Common myeloid progenitor, CD34-positive (primary cell): ENCODE measurements at regions not wholly inside any gene's neighbourhood (a gene's known extent, or its start where the extent isn't known, plus 50 kb on each side); places are given as distances from the start of the nearest gene placed in this dataset.

Experiments used
- CTCF ChIA-PET: fragments of 350-600 bp; sonication (Branson Sonifier 250); formaldehyde crosslinking; loops from one replicate; lab custom pipeline; 2021; ENCODE audit warnings: antibody characterized with exemption; lab: Charles Lee
- POLR2A ChIA-PET: fragments of 350-600 bp; sonication (Branson Sonifier 250); formaldehyde crosslinking; loops from one replicate; lab custom pipeline; 2021; ENCODE audit warnings: antibody characterized with exemption; lab: Charles Lee
- DNase-seq, 3 donors: peaks; one replicate each; pipeline versions ENCODE4 v3.0.0 to v3.0.0-alpha.2; 2013
- H3K27ac ChIP-seq, 2 experiments: 1 replicate in 1 of 2; 2 replicates in 1 of 2; pipeline ENCODE4 v1.7.0; 2013; ENCODE audit warnings: inconsistent platforms in 2 of 2, low read length in 2 of 2, mild to moderate bottlenecking in 2 of 2, low read depth in 1 of 2, moderate library complexity in 1 of 2; ENCODE audit not compliant: severe bottlenecking in 2 of 2, insufficient read depth in 1 of 2, poor library complexity in 1 of 2
- H3K27me3 ChIP-seq, 5 experiments: replicated peaks in 2 of 5; 1 replicate in 3 of 5; 2 replicates in 2 of 5; pipeline versions ENCODE4 v1.6.1 to v1.7.0; 2013; ENCODE audit warnings: low read length in 4 of 5, mild to moderate bottlenecking in 2 of 5, moderate library complexity in 2 of 5, inconsistent platforms in 1 of 5; ENCODE audit not compliant: insufficient read depth in 5 of 5, control insufficient read depth in 4 of 5
- H3K36me3 ChIP-seq, 4 experiments: 1 replicate in 2 of 4; 2 replicates in 2 of 4; pipeline versions ENCODE4 v1.6.1 to v1.7.0; 2013; ENCODE audit warnings: low read length in 3 of 4, control low read depth in 1 of 4, mild to moderate bottlenecking in 1 of 4; ENCODE audit not compliant: control insufficient read depth in 4 of 4, insufficient read depth in 4 of 4
- H3K4me1 ChIP-seq, 4 experiments: 1 replicate in 3 of 4; 2 replicates in 1 of 4; pipeline versions ENCODE4 v1.6.1 to v1.7.1; 2013; ENCODE audit warnings: low read length in 3 of 4, mild to moderate bottlenecking in 3 of 4, control low read depth in 1 of 4, inconsistent platforms in 1 of 4, moderate library complexity in 1 of 4; ENCODE audit not compliant: control insufficient read depth in 4 of 4, insufficient read depth in 4 of 4; ENCODE audit errors: control extremely low read depth in 1 of 4
- H3K4me3 ChIP-seq, 7 experiments: 1 replicate in 4 of 7; 2 replicates in 3 of 7; pipeline versions ENCODE4 v1.5.1 to v1.7.0; 2013; ENCODE audit warnings: mild to moderate bottlenecking in 7 of 7, low read length in 6 of 7, moderate library complexity in 6 of 7, inconsistent platforms in 2 of 7, low read depth in 2 of 7, control low read depth in 1 of 7; ENCODE audit not compliant: insufficient read depth in 4 of 7, control insufficient read depth in 1 of 7; ENCODE audit errors: extremely low read depth in 1 of 7
- H3K9me3 ChIP-seq, 5 experiments: 1 replicate in 4 of 5; 2 replicates in 1 of 5; pipeline versions ENCODE4 v1.6.1 to v1.7.1; 2013; ENCODE audit warnings: low read length in 4 of 5, mild to moderate bottlenecking in 2 of 5, inconsistent platforms in 1 of 5, low read depth in 1 of 5, moderate library complexity in 1 of 5; ENCODE audit not compliant: control insufficient read depth in 4 of 5, insufficient read depth in 2 of 5; ENCODE audit errors: control extremely low read depth in 1 of 5
- WGBS: methylation state at CpG from one replicate; pipeline ENCODE4 v1.1.5; 2013; ENCODE audit not compliant: insufficient coverage; 5-methylcytosine and 5-hydroxymethylcytosine counted together

DNA sequence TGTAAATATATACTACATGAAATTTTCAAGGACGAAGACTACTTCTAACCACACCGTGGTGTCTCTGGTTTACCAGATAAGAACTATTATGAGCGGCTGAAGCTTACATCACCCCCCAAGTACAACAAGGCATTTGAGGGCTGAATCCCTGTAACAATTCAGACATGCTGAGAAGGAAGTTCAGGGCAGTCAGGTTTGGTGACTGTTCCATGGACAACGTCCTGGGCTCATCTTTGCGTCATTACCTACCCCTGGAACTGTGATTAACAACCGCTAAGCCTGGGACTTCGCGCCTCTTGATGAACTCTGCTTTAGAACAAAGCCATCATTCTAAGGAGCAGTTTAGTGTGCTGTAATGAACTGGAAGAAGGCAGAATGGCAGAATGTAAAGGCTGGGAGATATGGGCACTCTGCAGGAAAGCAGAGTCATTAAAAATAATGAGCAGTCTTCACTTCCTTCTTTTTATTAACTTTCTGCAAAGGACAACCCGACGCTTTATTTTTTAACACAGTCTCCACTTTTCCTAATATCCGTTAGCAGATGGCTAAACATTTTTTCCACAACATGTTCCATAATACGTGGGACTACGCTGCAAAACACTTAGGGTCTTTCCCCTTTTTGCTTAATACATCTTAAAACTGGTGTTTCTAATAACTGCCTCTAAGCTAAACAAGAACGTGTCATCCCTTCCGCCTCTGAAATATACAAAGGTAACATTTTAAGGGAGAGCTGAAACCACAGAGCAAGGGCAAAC, 263.2 kb downstream of the ADAMTS20 start:
- H3K4me1 ChIP-seq, result peaks cover 0 to 4% (median 0%) of the 10 kb centered on the region in 4 experiments
- H3K4me3 ChIP-seq, result no peak overlapping the region
- POLR2A ChIA-PET, result no interaction called here
- H3K27me3 ChIP-seq, result no peaks in the 10 kb centered on the region
- CTCF ChIA-PET, result no interaction called here
- WGBS, result 77% methylated on average over 13 of the region's 15 CpGs
- no peaks in the 10 kb centered on the region for H3K9me3 ChIP-seq
- no peaks in the 10 kb centered on the region for H3K36me3 ChIP-seq
- peak in 1 of 3 donors; percentile 15 for DNase-seq
- H3K27ac ChIP-seq, result no peak overlapping the region

DNA sequence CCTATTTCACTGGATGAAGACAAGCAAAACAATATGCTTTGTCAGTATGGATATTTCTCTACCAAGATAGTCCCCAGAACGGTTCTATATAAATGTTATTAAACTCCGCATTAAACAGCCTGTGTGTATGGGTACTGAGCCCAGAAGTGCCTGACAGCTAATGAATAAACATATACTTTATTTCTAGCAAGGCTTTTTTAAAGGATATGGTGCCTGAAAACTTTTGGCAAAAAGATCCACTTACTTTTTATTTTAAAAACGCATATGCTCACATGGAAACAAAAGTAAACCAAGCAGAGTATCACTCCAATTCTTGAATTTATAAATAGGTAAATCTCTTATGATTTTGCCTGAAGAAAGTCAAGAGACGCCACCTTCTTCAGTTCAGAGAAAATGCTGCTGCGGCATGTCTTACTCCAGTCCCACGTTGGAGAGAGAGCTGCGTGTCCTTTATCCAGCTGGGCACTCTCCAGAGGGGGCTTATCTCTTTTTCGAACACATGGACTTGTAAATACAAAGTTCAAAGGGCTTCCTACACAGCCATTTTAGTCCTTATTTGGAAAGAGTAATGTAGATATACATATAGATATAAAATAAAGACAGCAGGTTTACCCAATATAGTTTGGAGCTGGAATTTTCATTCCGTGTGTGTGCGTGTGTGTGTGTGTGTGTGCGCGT, 264.2 kb downstream of the ADAMTS20 start:
- H3K27me3 ChIP-seq, result no peaks in the 10 kb centered on the region
- H3K27ac ChIP-seq, result no peak overlapping the region
- WGBS, result 91% methylated on average over 5 of the region's 12 CpGs
- ChIA-PET POLR2A (no interaction called here), CTCF (no interaction called here)
- no peak overlapping the region for H3K4me3 ChIP-seq
- H3K9me3 ChIP-seq, result no peaks in the 10 kb centered on the region
- no peak for DNase-seq
- no peaks in the 10 kb centered on the region for H3K36me3 ChIP-seq
- peaks cover 0 to 4% (median 0%) of the 10 kb centered on the region in 4 experiments for H3K4me1 ChIP-seq

DNA sequence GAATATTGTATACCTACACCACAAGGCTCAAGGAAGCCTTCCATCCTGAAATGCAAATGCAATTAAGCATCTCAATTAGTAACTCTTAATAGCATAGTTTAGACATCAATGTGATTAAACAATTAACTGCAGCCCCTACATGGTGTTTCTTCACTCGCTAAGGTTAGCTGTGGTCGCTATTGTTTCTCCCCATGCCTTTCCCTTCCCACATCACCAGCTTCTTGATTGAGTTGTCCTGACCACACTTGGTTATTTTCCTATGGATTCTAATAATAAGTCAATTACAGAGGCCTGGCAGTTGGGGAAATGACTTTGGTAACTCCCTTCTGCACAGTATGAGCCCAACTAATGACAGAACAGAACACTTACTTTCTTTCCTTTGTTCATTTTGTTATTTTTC, 265.0 kb downstream of the ADAMTS20 start:
- DNase-seq, result no peak
- CTCF ChIA-PET, result no interaction called here
- no peaks in the 10 kb centered on the region for H3K9me3 ChIP-seq
- H3K27ac ChIP-seq, result no peak overlapping the region
- no peaks in the 10 kb centered on the region for H3K4me1 ChIP-seq
- POLR2A ChIA-PET, result no interaction called here
- WGBS, result 93% methylated on average over 2 of the region's 2 CpGs
- H3K36me3 ChIP-seq, result no peaks in the 10 kb centered on the region
- no peak overlapping the region for H3K4me3 ChIP-seq
- no peaks in the 10 kb centered on the region for H3K27me3 ChIP-seq

DNA sequence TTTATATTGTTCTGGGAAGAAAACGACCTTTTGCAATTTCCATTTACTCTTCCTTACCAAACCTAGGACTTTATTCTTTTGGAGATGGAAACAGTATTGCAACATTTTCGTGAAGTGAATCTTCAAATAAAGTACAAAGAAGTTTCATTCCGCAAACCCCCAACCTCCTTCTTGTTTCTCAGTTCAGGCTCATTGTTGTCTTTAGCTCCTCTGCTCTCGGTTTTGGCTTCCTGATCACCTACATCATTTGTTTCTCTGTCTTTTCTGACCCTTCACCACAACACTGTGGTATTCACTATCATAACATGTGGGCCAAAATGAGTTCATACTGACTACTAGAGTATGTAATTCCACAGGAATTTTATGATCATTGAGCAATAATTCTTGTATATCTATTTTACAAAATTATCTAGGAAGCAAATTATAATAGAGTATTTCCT, 266.8 kb downstream of the ADAMTS20 start:
- Histone ChIP-seq H3K27ac (no peak overlapping the region), H3K36me3 (no peaks in the 10 kb centered on the region), H3K4me3 (no peak overlapping the region), H3K4me1 (no peaks in the 10 kb centered on the region), H3K27me3 (no peaks in the 10 kb centered on the region), H3K9me3 (no peaks in the 10 kb centered on the region)
- 95% methylated on average over 2 of the region's 4 CpGs for WGBS
- CTCF ChIA-PET, result no interaction called here
- DNase-seq, result no peak
- POLR2A ChIA-PET, result no interaction called here

GRCh38 chr12:43284486-43285158, 267.4 kb downstream of the ADAMTS20 start:
- ChIA-PET POLR2A (no interaction called here), CTCF (no interaction called here)
- H3K27ac ChIP-seq, result no peak overlapping the region
- no peak for DNase-seq
- H3K36me3 ChIP-seq, result no peaks in the 10 kb centered on the region
- no peaks in the 10 kb centered on the region for H3K4me1 ChIP-seq
- H3K9me3 ChIP-seq, result no peaks in the 10 kb centered on the region
- H3K4me3 ChIP-seq, result no peak overlapping the region
- H3K27me3 ChIP-seq, result no peaks in the 10 kb centered on the region
- 100% methylated on average over 1 of the region's 2 CpGs for WGBS

DNA sequence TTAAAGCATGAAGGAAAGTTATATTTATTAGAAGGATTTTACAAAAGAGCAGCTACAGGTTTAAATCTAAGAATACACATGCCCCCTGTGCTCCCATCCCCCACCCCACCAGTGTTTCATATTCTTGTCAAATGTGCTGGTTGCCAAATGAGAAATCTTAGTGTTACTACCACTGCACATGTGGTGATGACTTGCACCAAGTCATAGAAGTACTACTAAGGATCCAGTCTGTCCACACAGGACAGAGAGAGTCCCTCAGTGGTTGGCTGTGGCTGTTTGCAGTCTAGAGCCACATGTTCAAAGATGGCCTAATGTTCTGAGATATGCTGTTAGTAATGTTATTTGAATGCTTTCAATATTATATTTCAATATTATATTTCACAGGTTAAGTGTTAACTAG, 268.8 kb downstream of the ADAMTS20 start:
- Histone ChIP-seq H3K36me3 (no peaks in the 10 kb centered on the region), H3K27me3 (no peaks in the 10 kb centered on the region), H3K27ac (no peak overlapping the region), H3K9me3 (no peaks in the 10 kb centered on the region), H3K4me1 (peaks cover 0 to 2% (median 0%) of the 10 kb centered on the region in 4 experiments), H3K4me3 (no peak overlapping the region)
- ChIA-PET CTCF (no interaction called here), POLR2A (no interaction called here)
- DNase-seq, result no peak

DNA sequence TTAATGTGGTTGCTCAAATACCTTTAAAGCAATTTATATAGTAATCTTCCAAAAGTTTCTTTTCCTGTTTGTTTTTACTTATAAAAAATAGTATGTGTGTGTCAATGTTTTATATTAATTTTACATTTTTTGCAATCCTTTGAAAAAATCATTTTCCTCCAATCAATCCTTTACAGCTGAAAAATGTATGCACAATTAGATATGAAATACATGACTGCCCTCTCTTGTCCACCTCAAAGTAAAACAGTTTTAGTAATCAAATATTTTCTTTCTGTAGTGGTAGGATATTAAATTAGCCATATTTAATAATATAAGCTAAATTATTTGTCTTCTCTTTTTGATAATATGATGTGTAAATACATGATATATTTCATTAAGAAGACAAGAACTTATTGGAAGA, 269.9 kb downstream of the ADAMTS20 start:
- POLR2A ChIA-PET, result no interaction called here
- Histone ChIP-seq H3K9me3 (no peaks in the 10 kb centered on the region), H3K36me3 (no peaks in the 10 kb centered on the region), H3K4me3 (no peak overlapping the region), H3K4me1 (peaks cover 0 to 2% (median 0%) of the 10 kb centered on the region in 4 experiments), H3K27me3 (no peaks in the 10 kb centered on the region), H3K27ac (no peak overlapping the region)
- DNase-seq, result peak; percentile 8 to 38 (median 28)
- CTCF ChIA-PET, result interaction anchor here (0.7 to 1.9 kb wide), 6 partner anchors 33 to 820 kb away, joined by 3 to 8 read pairs (median 4); no protein-coding TSS in a partner anchor
